Astrocyte of the cerebellum (primary cell): ENCODE measurements at regions not wholly inside any gene's neighbourhood (a gene's known extent, or its start where the extent isn't known, plus 50 kb on each side); places are given as distances from the start of the nearest gene placed in this dataset.

Experiments used
- DNase-seq: peaks from one replicate; pipeline ENCODE4 v3.0.0-alpha.2; 2011; ENCODE audit warnings: low read depth
- H3K4me3 ChIP-seq: 2 replicates; pipeline ENCODE4 v1.5.1; 2011; ENCODE audit warnings: mild to moderate bottlenecking, low read depth, low read length, moderate library complexity
- CTCF ChIP-seq: IDR thresholded peaks from 2 replicates; pipeline ENCODE4 v1.5.1; 2012; ENCODE audit warnings: low read length, low read depth, moderate library complexity, mild to moderate bottlenecking; ENCODE audit errors: missing control alignments
- in situ Hi-C: cut with HindIII; loops from 2 replicates; pipeline ENCODE4 v1.10.0; 2017; ENCODE audit warnings: low sequenced_read_pairs

GRCh38 chr3:148450819-148451218, 246.9 kb upstream of the AGTR1 start:
- no peak for TF ChIP-seq CTCF
- DNase-seq, result no peak
- no peak overlapping the region for H3K4me3 ChIP-seq
- in situ Hi-C loops, result no loop called here

GRCh38 chr3:148451969-148452368, 245.7 kb upstream of the AGTR1 start:
- no peak overlapping the region for H3K4me3 ChIP-seq
- in situ Hi-C loops, result no loop called here
- no peak for TF ChIP-seq CTCF
- no peak for DNase-seq

GRCh38 chr3:148453781-148454191, 243.9 kb upstream of the AGTR1 start:
- H3K4me3 ChIP-seq, result no peak overlapping the region
- no peak for TF ChIP-seq CTCF
- in situ Hi-C loops, result no loop called here
- DNase-seq, result no peak

GRCh38 chr3:148455098-148455497, 242.6 kb upstream of the AGTR1 start:
- no peak overlapping the region for H3K4me3 ChIP-seq
- in situ Hi-C loops, result no loop called here
- TF ChIP-seq CTCF, result no peak
- no peak for DNase-seq

- DNase-seq, result no peak
- no peak overlapping the region for H3K4me3 ChIP-seq
- TF ChIP-seq CTCF, result no peak
- in situ Hi-C loops, result no loop called here
These were observed 239.8 kb upstream of the AGTR1 start for GRCh38 chr3:148457886-148458285.

GRCh38 chr3:148459931-148460513, 237.7 kb upstream of the AGTR1 start:
- H3K4me3 ChIP-seq, result no peak overlapping the region

More at GRCh38 chr3:148459931-148460513, 237.7 kb upstream of the AGTR1 start:
- TF ChIP-seq CTCF, result no peak
- in situ Hi-C loops, result no loop called here
- no peak for DNase-seq
